Mammary epithelial cell (primary cell): ENCODE measurements at regions not wholly inside any gene's neighbourhood (a gene's known extent, or its start where the extent isn't known, plus 50 kb on each side); places are given as distances from the start of the nearest gene placed in this dataset.

Experiments
- EZH2 ChIP-seq: IDR thresholded peaks from 2 replicates; pipeline ENCODE4 v1.6.1; 2012; ENCODE audit warnings: low read length, inconsistent platforms, borderline replicate concordance
- TF ChIP-seq, protein P1 (sequence below), 2 donors: IDR thresholded peaks in 1 of 2; conservative IDR thresholded peaks in 1 of 2; 2 replicates each; pipeline ENCODE4 v1.5.1; 2011 to 2012; ENCODE audit warnings: inconsistent platforms in 2 of 2, low read length in 2 of 2, mild to moderate bottlenecking in 2 of 2, control low read depth in 1 of 2, low read depth in 1 of 2; ENCODE audit not compliant: insufficient read depth in 1 of 2; ENCODE audit errors: extremely low read depth in 1 of 2

- TF ChIP-seq, protein P1, sequence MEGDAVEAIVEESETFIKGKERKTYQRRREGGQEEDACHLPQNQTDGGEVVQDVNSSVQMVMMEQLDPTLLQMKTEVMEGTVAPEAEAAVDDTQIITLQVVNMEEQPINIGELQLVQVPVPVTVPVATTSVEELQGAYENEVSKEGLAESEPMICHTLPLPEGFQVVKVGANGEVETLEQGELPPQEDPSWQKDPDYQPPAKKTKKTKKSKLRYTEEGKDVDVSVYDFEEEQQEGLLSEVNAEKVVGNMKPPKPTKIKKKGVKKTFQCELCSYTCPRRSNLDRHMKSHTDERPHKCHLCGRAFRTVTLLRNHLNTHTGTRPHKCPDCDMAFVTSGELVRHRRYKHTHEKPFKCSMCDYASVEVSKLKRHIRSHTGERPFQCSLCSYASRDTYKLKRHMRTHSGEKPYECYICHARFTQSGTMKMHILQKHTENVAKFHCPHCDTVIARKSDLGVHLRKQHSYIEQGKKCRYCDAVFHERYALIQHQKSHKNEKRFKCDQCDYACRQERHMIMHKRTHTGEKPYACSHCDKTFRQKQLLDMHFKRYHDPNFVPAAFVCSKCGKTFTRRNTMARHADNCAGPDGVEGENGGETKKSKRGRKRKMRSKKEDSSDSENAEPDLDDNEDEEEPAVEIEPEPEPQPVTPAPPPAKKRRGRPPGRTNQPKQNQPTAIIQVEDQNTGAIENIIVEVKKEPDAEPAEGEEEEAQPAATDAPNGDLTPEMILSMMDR (conservative IDR thresholded peaks at IDR 0.05 in 1 of 2, IDR thresholded peaks at IDR 0.05 in 1 of 2; ENCODE audit: extremely low read depth in 1 of 2, insufficient read depth in 1 of 2, low read depth in 1 of 2, low read length in 2 of 2) = no peak
- TF ChIP-seq EZH2 = no peak
These were observed 411.7 kb downstream of the DMAC1 start for GRCh38 chr9:7387840-7388239.
